Omental fat pad (tissue), 3 donors: ENCODE measurements at regions not wholly inside any gene's neighbourhood (a gene's known extent, or its start where the extent isn't known, plus 50 kb on each side); places are given as distances from the start of the nearest gene placed in this dataset.

Source experiments
- ATAC-seq: fragments of 150-250 bp; one replicate; pipeline ENCODE4 v1.9.1; 2016; ENCODE audit warnings: mild to moderate bottlenecking, moderate library complexity; ENCODE audit not compliant: low FRiP score
- DNase-seq: peaks from one replicate; pipeline ENCODE4 v3.0.0-alpha.2; 2019; ENCODE audit warnings: low spot score
- TF ChIP-seq, protein P1 (sequence below), 3 donors: fragments of 450-650 bp; IDR thresholded peaks; one replicate each; pipeline ENCODE4 v1.5.1; 2016 to 2017; ENCODE audit warnings: antibody characterized with exemption in 3 of 3, mild to moderate bottlenecking in 3 of 3, moderate library complexity in 2 of 3

- DNase-seq (no peak), ATAC-seq (no peak)
- TF ChIP-seq, protein P1, sequence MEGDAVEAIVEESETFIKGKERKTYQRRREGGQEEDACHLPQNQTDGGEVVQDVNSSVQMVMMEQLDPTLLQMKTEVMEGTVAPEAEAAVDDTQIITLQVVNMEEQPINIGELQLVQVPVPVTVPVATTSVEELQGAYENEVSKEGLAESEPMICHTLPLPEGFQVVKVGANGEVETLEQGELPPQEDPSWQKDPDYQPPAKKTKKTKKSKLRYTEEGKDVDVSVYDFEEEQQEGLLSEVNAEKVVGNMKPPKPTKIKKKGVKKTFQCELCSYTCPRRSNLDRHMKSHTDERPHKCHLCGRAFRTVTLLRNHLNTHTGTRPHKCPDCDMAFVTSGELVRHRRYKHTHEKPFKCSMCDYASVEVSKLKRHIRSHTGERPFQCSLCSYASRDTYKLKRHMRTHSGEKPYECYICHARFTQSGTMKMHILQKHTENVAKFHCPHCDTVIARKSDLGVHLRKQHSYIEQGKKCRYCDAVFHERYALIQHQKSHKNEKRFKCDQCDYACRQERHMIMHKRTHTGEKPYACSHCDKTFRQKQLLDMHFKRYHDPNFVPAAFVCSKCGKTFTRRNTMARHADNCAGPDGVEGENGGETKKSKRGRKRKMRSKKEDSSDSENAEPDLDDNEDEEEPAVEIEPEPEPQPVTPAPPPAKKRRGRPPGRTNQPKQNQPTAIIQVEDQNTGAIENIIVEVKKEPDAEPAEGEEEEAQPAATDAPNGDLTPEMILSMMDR (IDR thresholded peaks at IDR 0.05): no peak
Measured at GRCh38 chr5:2329741-2330140, 421.7 kb downstream of the IRX2 start.

- TF ChIP-seq, protein P1 (IDR thresholded peaks at IDR 0.05): no peak
- DNase-seq: no peak
- no peak for ATAC-seq
Measured at GRCh38 chr5:2326601-2327000, 424.9 kb downstream of the IRX2 start.

- TF ChIP-seq, protein P1 (IDR thresholded peaks at IDR 0.05): no peak
- ATAC-seq: no peak
- DNase-seq: no peak
Measured at GRCh38 chr5:2324788-2325187, 426.7 kb downstream of the IRX2 start.

DNA sequence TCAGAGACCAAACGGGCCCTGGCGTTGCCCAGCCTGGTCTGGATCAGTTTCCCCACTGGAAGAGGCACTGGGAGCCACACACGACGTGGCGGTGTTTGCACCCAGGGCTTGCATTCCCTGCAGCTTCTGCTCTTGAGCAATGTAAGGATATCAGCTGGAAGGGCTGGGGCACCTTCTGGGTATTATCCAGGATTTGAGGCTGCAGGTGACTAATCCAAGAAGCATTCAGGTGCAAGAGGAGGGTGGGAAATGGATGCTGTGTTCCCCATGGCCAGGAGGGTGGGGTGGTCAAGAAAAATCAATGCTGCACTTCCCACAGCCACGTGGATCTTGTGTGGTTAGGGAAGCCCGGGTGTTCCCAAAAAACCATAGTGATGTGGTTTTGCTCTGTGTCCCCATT, 430.9 kb downstream of the IRX2 start:
- no peak for ATAC-seq
- TF ChIP-seq, protein P1 (IDR thresholded peaks at IDR 0.05): no peak
- DNase-seq: no peak

DNA sequence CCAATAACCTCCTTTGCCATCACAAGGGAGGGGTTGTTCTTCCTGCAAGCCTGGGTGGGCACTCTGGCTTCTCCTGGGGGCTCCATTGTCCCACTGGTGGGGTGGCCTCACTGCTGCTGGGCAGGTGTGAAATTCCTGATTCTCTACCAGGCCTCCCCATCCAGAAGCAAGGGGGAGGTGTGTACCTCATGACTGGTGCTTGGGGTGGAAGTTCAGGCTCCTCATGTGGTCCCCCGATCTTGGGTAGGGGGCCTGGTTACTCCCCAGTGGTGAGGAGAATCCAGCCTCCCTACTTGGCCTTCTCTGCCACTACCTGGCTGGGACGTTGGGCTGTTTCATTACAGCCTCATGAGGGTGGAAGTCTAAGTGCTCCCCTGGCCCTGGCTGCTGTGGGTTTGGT, 433.9 kb downstream of the IRX2 start:
- ATAC-seq (no peak), DNase-seq (no peak)
- TF ChIP-seq, protein P1 (IDR thresholded peaks at IDR 0.05): no peak

GRCh38 chr5:2311851-2312250, 429.1 kb upstream of the IRX4 start:
- ATAC-seq (no peak), DNase-seq (no peak)
- TF ChIP-seq, protein P1 (IDR thresholded peaks at IDR 0.05): no peak

DNA sequence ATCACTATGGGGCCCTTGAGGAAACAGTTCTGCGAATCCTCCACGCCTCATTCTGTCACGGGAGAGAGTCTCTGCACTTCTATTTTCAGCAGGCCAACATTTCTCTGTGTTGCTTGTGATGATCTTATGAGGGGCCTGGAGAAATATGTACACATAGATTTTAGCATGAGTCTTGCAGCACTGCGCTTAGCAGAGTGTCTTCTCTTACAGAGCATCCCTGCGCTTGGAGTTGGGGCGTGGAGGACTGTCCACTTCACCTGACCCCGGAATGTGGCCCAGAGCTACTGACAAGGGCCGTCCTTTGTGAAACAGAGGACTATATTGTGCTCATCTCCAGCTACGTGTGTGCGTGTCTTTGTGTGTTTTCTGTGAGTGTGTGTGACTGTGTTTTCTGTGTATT, 428.2 kb upstream of the IRX4 start:
- DNase-seq (no peak), ATAC-seq (no peak)

More for the DNA sequence above, 428.2 kb upstream of the IRX4 start:
- TF ChIP-seq, protein P1 (IDR thresholded peaks at IDR 0.05): no peak
